Liver (tissue), 8 donors: ENCODE measurements at regions not wholly inside any gene's neighbourhood (a gene's known extent, or its start where the extent isn't known, plus 50 kb on each side); places are given as distances from the start of the nearest gene placed in this dataset.
"Not testable (repeated sequence)": the region's sequence is repeated elsewhere in the genome, so short reads cannot be mapped to it uniquely, and the experiment has no call there.

Source experiments
- DNase-seq: peaks from one replicate; pipeline ENCODE4 v3.0.0-alpha.2; 2017; ENCODE audit warnings: low spot score
- H3K27ac ChIP-seq, 2 donors: one replicate each; pipeline ENCODE4 v1.7.0; 2013; ENCODE audit warnings: inconsistent platforms in 2 of 2, low read length in 2 of 2, control low read depth in 1 of 2, low read depth in 1 of 2, mild to moderate bottlenecking in 1 of 2
- H3K27me3 ChIP-seq, 4 donors: one replicate each; pipeline versions ENCODE4 v1.6.1 to v1.7.0; 2013; ENCODE audit warnings: low read length in 3 of 4, inconsistent platforms in 1 of 4, mild to moderate bottlenecking in 1 of 4, moderate library complexity in 1 of 4; ENCODE audit not compliant: control insufficient read depth in 4 of 4, insufficient read depth in 4 of 4
- H3K36me3 ChIP-seq, 4 donors: one replicate each; pipeline versions ENCODE4 v1.6.1 to v1.7.0; 2013; ENCODE audit warnings: low read length in 3 of 4, mild to moderate bottlenecking in 3 of 4, low read depth in 1 of 4, moderate library complexity in 1 of 4; ENCODE audit not compliant: control insufficient read depth in 4 of 4, insufficient read depth in 3 of 4
- H3K4me1 ChIP-seq, 4 donors: one replicate each; pipeline versions ENCODE4 v1.6.1 to v1.7.0; 2013; ENCODE audit warnings: low read length in 3 of 4, mild to moderate bottlenecking in 3 of 4, moderate library complexity in 1 of 4; ENCODE audit not compliant: control insufficient read depth in 4 of 4, insufficient read depth in 4 of 4
- H3K4me3 ChIP-seq, 3 donors: one replicate each; pipeline versions ENCODE4 v1.6.1 to v1.7.0; 2013; ENCODE audit warnings: low read length in 3 of 3, control low read depth in 1 of 3, low read depth in 1 of 3, mild to moderate bottlenecking in 1 of 3
- H3K9ac ChIP-seq, 2 donors: one replicate each; pipeline ENCODE4 v1.7.0; 2013; ENCODE audit warnings: low read length in 2 of 2, mild to moderate bottlenecking in 2 of 2, moderate library complexity in 2 of 2, control low read depth in 1 of 2, low read depth in 1 of 2
- H3K9me3 ChIP-seq, 4 donors: one replicate each; pipeline versions ENCODE4 v1.6.1 to v1.7.0; 2013; ENCODE audit warnings: low read length in 3 of 4; ENCODE audit not compliant: control insufficient read depth in 4 of 4
- CTCF ChIP-seq: fragments of 150-350 bp; IDR thresholded peaks from 2 replicates; pipeline ENCODE4 v1.5.1; 2017; ENCODE audit warnings: improper control_type of control experiment, low read depth, low read length; ENCODE audit not compliant: missing input control
- EGR1 ChIP-seq, 2 donors: IDR thresholded peaks; 2 replicates each; pipeline ENCODE4 v1.6.1; 2016 to 2018; ENCODE audit warnings: antibody characterized with exemption in 2 of 2, low read depth in 2 of 2
- FOXA1 ChIP-seq: IDR thresholded peaks from 2 replicates; pipeline ENCODE4 v1.6.1; 2016; ENCODE audit warnings: antibody characterized with exemption
- FOXA2 ChIP-seq: IDR thresholded peaks from 2 replicates; pipeline ENCODE4 v1.6.1; 2016; ENCODE audit warnings: antibody characterized with exemption
- GABPA ChIP-seq, 2 donors: IDR thresholded peaks in 1 of 2; conservative IDR thresholded peaks in 1 of 2; 2 replicates each; pipeline ENCODE4 v1.6.1; 2016; ENCODE audit warnings: antibody characterized with exemption in 2 of 2, mild to moderate bottlenecking in 1 of 2, moderate library complexity in 1 of 2
- HNF4A ChIP-seq, 2 donors: conservative IDR thresholded peaks; 2 replicates each; pipeline ENCODE4 v1.6.1; 2016; ENCODE audit warnings: antibody characterized with exemption in 2 of 2, mild to moderate bottlenecking in 2 of 2
- HNF4G ChIP-seq: IDR thresholded peaks from 2 replicates; pipeline ENCODE4 v1.6.1; 2016; ENCODE audit warnings: antibody characterized with exemption
- JUND ChIP-seq, 2 donors: IDR thresholded peaks; 2 replicates each; pipeline ENCODE4 v1.6.1; 2016; ENCODE audit warnings: antibody characterized with exemption in 2 of 2
- NR2F2 ChIP-seq: IDR thresholded peaks from 2 replicates; pipeline ENCODE4 v1.6.1; 2016; ENCODE audit warnings: antibody characterized with exemption
- RAD21 ChIP-seq, 2 donors: IDR thresholded peaks; 2 replicates each; pipeline ENCODE4 v1.6.1; 2016; ENCODE audit warnings: antibody characterized with exemption in 2 of 2, mild to moderate bottlenecking in 2 of 2
- REST ChIP-seq: IDR thresholded peaks from 2 replicates; pipeline ENCODE4 v1.6.1; 2016; ENCODE audit warnings: antibody characterized with exemption, mild to moderate bottlenecking
- RXRA ChIP-seq, 2 donors: IDR thresholded peaks; 2 replicates each; pipeline ENCODE4 v1.6.1; 2017 to 2018; ENCODE audit warnings: antibody characterized with exemption in 2 of 2, mild to moderate bottlenecking in 1 of 2
- SP1 ChIP-seq: IDR thresholded peaks from 2 replicates; pipeline ENCODE4 v1.6.1; 2018; ENCODE audit warnings: antibody characterized with exemption, mild to moderate bottlenecking
- TAF1 ChIP-seq: conservative IDR thresholded peaks from 2 replicates; pipeline ENCODE4 v1.6.1; 2016; ENCODE audit warnings: antibody characterized with exemption, mild to moderate bottlenecking
- YY1 ChIP-seq: IDR thresholded peaks from 2 replicates; pipeline ENCODE4 v1.6.1; 2016; ENCODE audit warnings: antibody characterized with exemption, mild to moderate bottlenecking
- WGBS: extraction: QIAGEN DNeasy Blood & Tissue Kit; methylation state at CpG from one replicate; pipeline ENCODE4 v1.1.7; 2013; 5-methylcytosine and 5-hydroxymethylcytosine counted together
- TF ChIP-seq, protein P1 (sequence below): IDR thresholded peaks from 2 replicates; pipeline ENCODE4 v1.6.1; 2016; ENCODE audit warnings: antibody characterized with exemption
- donor health status: healthy.
- donor health status: healthy.
- donor health status: healthy.
- donor health status: healthy.
- donor health status: healthy.

DNA sequence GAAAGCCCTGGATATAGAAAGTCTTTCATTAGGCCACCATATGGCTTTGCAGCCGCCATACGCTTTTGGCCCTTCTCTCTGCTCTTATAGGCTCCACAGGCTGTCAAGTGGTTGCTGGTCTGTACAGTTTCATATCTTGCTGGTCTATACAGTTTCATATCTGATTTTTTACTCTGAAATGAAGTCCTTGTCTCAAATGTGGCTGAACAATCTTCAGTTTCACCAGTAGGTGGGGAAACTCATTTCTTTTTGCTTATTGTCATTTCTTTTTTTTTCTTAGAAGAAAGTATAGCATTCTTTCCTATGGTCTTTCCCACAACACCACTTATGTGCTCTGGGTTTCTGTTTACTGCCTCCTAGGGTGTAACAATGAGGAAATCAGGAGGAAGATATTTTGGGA lies 771.4 kb upstream of the MMS22L start:
- Histone ChIP-seq H3K27ac (no peak overlapping the region), H3K27me3 (no peaks in the 10 kb centered on the region), H3K4me1 (no peaks in the 10 kb centered on the region), H3K4me3 (no peak overlapping the region), H3K36me3 (no peaks in the 10 kb centered on the region), H3K9ac (no peak overlapping the region), H3K9me3 (no peaks in the 10 kb centered on the region)
- TF ChIP-seq GABPA (IDR thresholded peaks at IDR 0.05 in 1 of 2, conservative IDR thresholded peaks at IDR 0.05 in 1 of 2) (no peak), TAF1 (no peak), EGR1 (IDR thresholded peaks at IDR 0.05; ENCODE audit: low read depth in 2 of 2) (no peak), FOXA1 (no peak), RAD21 (IDR thresholded peaks at IDR 0.05) (no peak), NR2F2 (no peak), YY1 (no peak)
- TF ChIP-seq, protein P1, sequence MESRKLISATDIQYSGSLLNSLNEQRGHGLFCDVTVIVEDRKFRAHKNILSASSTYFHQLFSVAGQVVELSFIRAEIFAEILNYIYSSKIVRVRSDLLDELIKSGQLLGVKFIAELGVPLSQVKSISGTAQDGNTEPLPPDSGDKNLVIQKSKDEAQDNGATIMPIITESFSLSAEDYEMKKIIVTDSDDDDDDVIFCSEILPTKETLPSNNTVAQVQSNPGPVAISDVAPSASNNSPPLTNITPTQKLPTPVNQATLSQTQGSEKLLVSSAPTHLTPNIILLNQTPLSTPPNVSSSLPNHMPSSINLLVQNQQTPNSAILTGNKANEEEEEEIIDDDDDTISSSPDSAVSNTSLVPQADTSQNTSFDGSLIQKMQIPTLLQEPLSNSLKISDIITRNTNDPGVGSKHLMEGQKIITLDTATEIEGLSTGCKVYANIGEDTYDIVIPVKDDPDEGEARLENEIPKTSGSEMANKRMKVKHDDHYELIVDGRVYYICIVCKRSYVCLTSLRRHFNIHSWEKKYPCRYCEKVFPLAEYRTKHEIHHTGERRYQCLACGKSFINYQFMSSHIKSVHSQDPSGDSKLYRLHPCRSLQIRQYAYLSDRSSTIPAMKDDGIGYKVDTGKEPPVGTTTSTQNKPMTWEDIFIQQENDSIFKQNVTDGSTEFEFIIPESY = no peak
- no peak for DNase-seq
- 76% methylated on average over 2 of the region's 2 CpGs for WGBS

- H3K9ac ChIP-seq = no peak overlapping the region
- no peak for DNase-seq
- no peaks in the 10 kb centered on the region for H3K4me1 ChIP-seq
- H3K9me3 ChIP-seq = no peaks in the 10 kb centered on the region
- TF ChIP-seq RAD21 (IDR thresholded peaks at IDR 0.05) (no peak), FOXA2 (no peak), RXRA (IDR thresholded peaks at IDR 0.05) (no peak), EGR1 (IDR thresholded peaks at IDR 0.05; ENCODE audit: low read depth in 2 of 2) (no peak)
- no peaks in the 10 kb centered on the region for H3K27me3 ChIP-seq
- WGBS = 54% methylated on average over 5 of the region's 5 CpGs
- no peak overlapping the region for H3K27ac ChIP-seq
- no peaks in the 10 kb centered on the region for H3K36me3 ChIP-seq
- H3K4me3 ChIP-seq = no peak overlapping the region
Measured at GRCh38 chr6:98056955-98057354, 773.9 kb upstream of the MMS22L start.

GRCh38 chr6:98067375-98067774 lies 767.0 kb upstream of the POU3F2 start:
- no peak overlapping the region for H3K27ac ChIP-seq
- TF ChIP-seq FOXA2 = no peak
- no peak for TF ChIP-seq NR2F2
- TF ChIP-seq JUND (IDR thresholded peaks at IDR 0.05) = no peak
- no peak for TF ChIP-seq CTCF
- no peak for TF ChIP-seq HNF4G
- no peak for TF ChIP-seq RXRA (IDR thresholded peaks at IDR 0.05)
- TF ChIP-seq GABPA (IDR thresholded peaks at IDR 0.05 in 1 of 2, conservative IDR thresholded peaks at IDR 0.05 in 1 of 2) = no peak
- no peak for TF ChIP-seq HNF4A (conservative IDR thresholded peaks at IDR 0.05)
- TF ChIP-seq SP1 = no peak
- TF ChIP-seq REST = no peak
- TF ChIP-seq EGR1 (IDR thresholded peaks at IDR 0.05; ENCODE audit: low read depth in 2 of 2) = no peak
- H3K9ac ChIP-seq = no peak overlapping the region
- H3K27me3 ChIP-seq = no peaks in the 10 kb centered on the region
- H3K9me3 ChIP-seq = peaks cover 0 to 9% (median under 1%) of the 10 kb centered on the region in 4 donors
- no peak overlapping the region for H3K4me3 ChIP-seq
- H3K4me1 ChIP-seq = no peaks in the 10 kb centered on the region
- DNase-seq = no peak
- WGBS = 57% methylated on average over 2 of the region's 2 CpGs
- no peaks in the 10 kb centered on the region for H3K36me3 ChIP-seq

GRCh38 chr6:98088537-98088936 lies 745.8 kb upstream of the POU3F2 start:
- H3K9me3 ChIP-seq, H3K36me3 ChIP-seq, H3K9ac ChIP-seq, H3K27me3 ChIP-seq, H3K4me3 ChIP-seq, H3K27ac ChIP-seq, DNase-seq, H3K4me1 ChIP-seq: not testable (repeated sequence)
- 89% methylated on average over 8 of the region's 8 CpGs for WGBS
